ENCODE measurements at regions not wholly inside any gene's neighbourhood (a gene's known extent, or its start where the extent isn't known, plus 50 kb on each side); places are given as distances from the start of the nearest gene placed in this dataset.
"Not testable (repeated sequence)": the region's sequence is repeated elsewhere in the genome, so short reads cannot be mapped to it uniquely, and the experiment has no call there.

GRCh38 chr5:166916021-166916420 is 1375.4 kb upstream of the WWC1 start:
- no peaks in the 10 kb centered on the region for H3K36me3 ChIP-seq
- TF ChIP-seq CTCF (IDR thresholded peaks at IDR 0.05) = no peak
- H3K4me1 ChIP-seq = no peaks in the 10 kb centered on the region
- no peak for DNase-seq (ENCODE audit: low spot score)
- no peaks in the 10 kb centered on the region for H3K9me3 ChIP-seq
- H3K4me3 ChIP-seq = no peak overlapping the region
- no peaks in the 10 kb centered on the region for H3K27me3 ChIP-seq
- no peak overlapping the region for H3K27ac ChIP-seq

- Histone ChIP-seq H3K9me3 (no peaks in the 10 kb centered on the region), H3K36me3 (no peaks in the 10 kb centered on the region), H3K27ac (no peak overlapping the region), H3K4me3 (no peak overlapping the region), H3K4me1 (no peaks in the 10 kb centered on the region), H3K27me3 (no peaks in the 10 kb centered on the region)
- DNase-seq (ENCODE audit: low spot score) = no peak
- TF ChIP-seq CTCF (IDR thresholded peaks at IDR 0.05) = no peak
These were observed 1365.3 kb upstream of the WWC1 start for GRCh38 chr5:166926138-166926537.

- not testable (repeated sequence) for H3K4me3 ChIP-seq; DNase-seq (ENCODE audit: low spot score); H3K27me3 ChIP-seq; H3K9me3 ChIP-seq; H3K27ac ChIP-seq; H3K4me1 ChIP-seq; H3K36me3 ChIP-seq
These were observed 1364.5 kb upstream of the WWC1 start for GRCh38 chr5:166926806-166927475.

- Histone ChIP-seq H3K9me3 (no peaks in the 10 kb centered on the region), H3K4me3 (no peak overlapping the region), H3K27me3 (no peaks in the 10 kb centered on the region), H3K27ac (no peak overlapping the region), H3K4me1 (no peaks in the 10 kb centered on the region), H3K36me3 (no peaks in the 10 kb centered on the region)
- TF ChIP-seq CTCF (IDR thresholded peaks at IDR 0.05) = no peak
- DNase-seq (ENCODE audit: low spot score) = no peak
These were observed 1355.1 kb upstream of the WWC1 start for GRCh38 chr5:166936351-166936750.

GRCh38 chr5:166938071-166938470 is 1353.4 kb upstream of the WWC1 start:
- no peaks in the 10 kb centered on the region for H3K27me3 ChIP-seq
- DNase-seq (ENCODE audit: low spot score) = no peak
- H3K4me1 ChIP-seq = no peaks in the 10 kb centered on the region
- no peak for TF ChIP-seq CTCF (IDR thresholded peaks at IDR 0.05)
- H3K9me3 ChIP-seq = peaks cover 0 to 3% of the 10 kb centered on the region in 2 donors
- no peak overlapping the region for H3K4me3 ChIP-seq
- H3K36me3 ChIP-seq = no peaks in the 10 kb centered on the region
- no peak overlapping the region for H3K27ac ChIP-seq

GRCh38 chr5:166942948-166943347 is 1348.5 kb upstream of the WWC1 start:
- H3K27ac ChIP-seq = no peak overlapping the region
- DNase-seq (ENCODE audit: low spot score) = no peak
- no peaks in the 10 kb centered on the region for H3K36me3 ChIP-seq
- no peaks in the 10 kb centered on the region for H3K4me1 ChIP-seq
- H3K27me3 ChIP-seq = no peaks in the 10 kb centered on the region
- peaks cover 0 to 8% of the 10 kb centered on the region in 2 donors for H3K9me3 ChIP-seq
- TF ChIP-seq CTCF (IDR thresholded peaks at IDR 0.05) = no peak
- no peak overlapping the region for H3K4me3 ChIP-seq
